ENCODE measurements at regions not wholly inside any gene's neighbourhood (a gene's known extent, or its start where the extent isn't known, plus 50 kb on each side); places are given as distances from the start of the nearest gene placed in this dataset.
A peak's percentile ranks its signal among the peaks of the same experiment; 100 is the strongest.
"Not testable (repeated sequence)": the region's sequence is repeated elsewhere in the genome, so short reads cannot be mapped to it uniquely, and the experiment has no call there.

GRCh38 chr12:75658901-75659823 is 147.8 kb upstream of the KRR1 start:
- peak; percentile 81 for DNase-seq

- DNase-seq = no peak
Observed at GRCh38 chr12:75658286-75658685, 146.9 kb upstream of the KRR1 start.

GRCh38 chr12:75657831-75658230 is 146.4 kb upstream of the KRR1 start:
- peak; percentile 71 for DNase-seq

GRCh38 chr12:75657354-75657753 is 145.9 kb upstream of the KRR1 start:
- DNase-seq = not testable (repeated sequence)

- DNase-seq = peak; percentile 96
Observed at GRCh38 chr12:75656648-75657047, 145.2 kb upstream of the KRR1 start.

- no peak for DNase-seq
Observed at GRCh38 chr12:75656210-75656609, 144.8 kb upstream of the KRR1 start.

- no peak for DNase-seq
Observed at GRCh38 chr12:75655315-75655806, 144.0 kb upstream of the KRR1 start.

GRCh38 chr12:75651342-75651695 is 139.9 kb upstream of the KRR1 start:
- DNase-seq = no peak

- DNase-seq = peak; percentile 69
Observed at GRCh38 chr12:75650595-75651341, 139.4 kb upstream of the KRR1 start.

- no peak for DNase-seq
Observed at GRCh38 chr12:75650100-75650499, 138.7 kb upstream of the KRR1 start.

- no peak for DNase-seq
Observed at GRCh38 chr12:75648856-75649255, 137.4 kb upstream of the KRR1 start.

GRCh38 chr12:75646329-75647210 is 135.2 kb upstream of the KRR1 start:
- no peak for DNase-seq

GRCh38 chr12:75644472-75645072 is 133.2 kb upstream of the KRR1 start:
- DNase-seq = no peak

- peak; percentile 35 for DNase-seq
Observed at GRCh38 chr12:75643119-75643518, 131.7 kb upstream of the KRR1 start.

- peak; percentile 22 for DNase-seq
Observed at GRCh38 chr12:75642226-75642625, 130.8 kb upstream of the KRR1 start.

GRCh38 chr12:75641031-75641780 is 129.8 kb upstream of the KRR1 start:
- peak; percentile 95 for DNase-seq

GRCh38 chr12:75638792-75639191 is 127.4 kb upstream of the KRR1 start:
- DNase-seq = no peak

GRCh38 chr12:75636607-75637006 is 125.2 kb upstream of the KRR1 start:
- no peak for DNase-seq

GRCh38 chr12:75635606-75636444 is 124.4 kb upstream of the KRR1 start:
- peak; percentile 91 for DNase-seq
